Pons (tissue), 1 donor: ENCODE measurements at regions not wholly inside any gene's neighbourhood (a gene's known extent, or its start where the extent isn't known, plus 50 kb on each side); places are given as distances from the start of the nearest gene placed in this dataset.

Experiments used
- DNase-seq: peaks from one replicate; pipeline ENCODE4 v3.0.0-alpha.2; 2016; ENCODE audit warnings: low spot score

DNA sequence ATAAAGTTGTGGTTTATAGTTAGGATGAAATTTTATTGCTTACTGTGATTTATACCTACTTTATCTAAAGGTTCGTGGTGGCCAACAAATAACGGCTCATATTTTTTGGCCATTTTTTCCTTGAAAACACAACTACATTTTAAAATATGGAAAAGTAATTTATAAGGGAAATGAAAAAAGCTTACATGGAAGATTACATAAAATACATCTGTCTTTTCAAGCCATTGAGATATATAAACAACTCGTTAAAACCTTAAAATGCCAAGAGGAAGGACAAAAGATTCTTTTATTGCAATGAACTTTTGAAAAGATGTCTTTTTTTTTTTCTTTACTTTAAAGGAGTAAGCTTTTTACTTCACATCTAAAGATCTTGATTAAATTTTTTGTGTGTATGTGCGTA lies 55.4 kb upstream of the EYA4 start:
- no peak for DNase-seq

DNA sequence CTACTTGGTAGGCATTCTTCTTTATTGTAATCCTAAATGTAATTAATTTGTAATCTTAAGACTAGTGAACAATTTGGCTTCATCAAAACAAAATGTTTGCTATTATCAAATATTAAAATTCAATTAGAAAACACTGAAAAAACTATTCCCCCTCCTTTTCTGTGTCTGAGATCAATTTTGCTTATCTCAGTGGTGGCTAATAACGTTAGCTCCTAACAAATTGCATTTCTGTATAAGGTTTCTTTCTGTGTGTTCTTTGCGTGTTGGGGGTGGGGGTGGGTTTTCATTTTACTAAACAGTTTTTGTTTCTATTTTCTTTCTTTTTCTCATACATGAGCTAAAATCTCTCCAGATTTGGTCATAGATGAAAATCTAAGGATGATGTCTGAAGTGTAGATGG lies 54.0 kb upstream of the EYA4 start:
- DNase-seq = no peak

DNA sequence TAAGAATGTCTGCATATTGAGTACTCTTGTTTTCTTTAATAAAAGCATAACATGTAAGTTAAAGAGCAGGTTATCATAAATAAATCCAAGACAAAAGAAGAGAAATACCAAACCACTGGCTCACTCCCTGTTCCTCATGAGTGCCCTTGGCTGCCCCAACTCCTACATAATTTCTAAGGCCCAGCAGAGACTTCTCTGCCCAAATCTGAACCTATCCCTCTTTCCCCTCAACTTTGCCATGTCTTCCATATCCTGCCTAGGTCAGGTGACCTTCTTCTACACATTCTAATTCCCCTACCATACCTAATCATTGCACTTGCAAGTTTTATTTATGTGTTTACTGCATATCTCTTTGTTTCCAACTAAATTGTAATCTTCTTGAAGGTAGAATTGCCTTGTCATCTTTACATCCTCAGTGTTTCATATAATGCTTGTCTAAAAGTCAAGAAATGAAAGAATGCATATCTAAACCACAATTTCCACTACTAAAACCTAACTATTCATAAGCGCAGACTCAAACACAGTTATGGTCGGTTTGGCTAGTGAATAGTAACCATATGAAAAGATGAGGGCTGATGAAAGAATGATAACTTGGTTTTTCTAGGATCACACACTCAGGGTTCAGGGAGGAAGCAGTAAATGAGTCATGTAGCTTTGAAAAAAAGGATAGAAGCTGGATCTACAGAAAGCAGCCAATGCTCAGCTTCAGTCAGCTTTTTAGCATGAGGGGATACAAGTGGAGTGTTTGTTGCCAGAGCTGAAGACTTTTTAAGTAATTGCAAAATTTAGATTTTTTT lies 53.3 kb upstream of the EYA4 start:
- no peak for DNase-seq

DNA sequence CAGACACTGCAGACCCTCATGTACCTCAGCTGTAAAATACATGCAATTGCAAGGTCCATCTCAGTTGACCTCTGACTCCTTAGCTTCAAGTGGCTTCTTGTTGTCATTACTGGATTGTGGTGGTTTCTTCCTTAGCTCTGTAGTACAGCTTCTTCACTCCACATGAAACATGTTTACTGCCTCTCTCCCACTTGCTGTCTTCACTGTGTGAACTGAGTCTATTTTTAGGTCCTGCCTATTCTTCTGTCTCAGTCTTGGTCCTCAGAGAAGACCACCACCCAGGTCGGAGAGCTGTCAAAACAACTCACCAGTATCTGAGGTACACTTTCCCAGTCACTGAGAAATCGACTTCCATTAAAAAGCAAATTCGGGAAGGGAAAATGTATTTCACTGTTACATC lies 50.2 kb upstream of the EYA4 start:
- no peak for DNase-seq

DNA sequence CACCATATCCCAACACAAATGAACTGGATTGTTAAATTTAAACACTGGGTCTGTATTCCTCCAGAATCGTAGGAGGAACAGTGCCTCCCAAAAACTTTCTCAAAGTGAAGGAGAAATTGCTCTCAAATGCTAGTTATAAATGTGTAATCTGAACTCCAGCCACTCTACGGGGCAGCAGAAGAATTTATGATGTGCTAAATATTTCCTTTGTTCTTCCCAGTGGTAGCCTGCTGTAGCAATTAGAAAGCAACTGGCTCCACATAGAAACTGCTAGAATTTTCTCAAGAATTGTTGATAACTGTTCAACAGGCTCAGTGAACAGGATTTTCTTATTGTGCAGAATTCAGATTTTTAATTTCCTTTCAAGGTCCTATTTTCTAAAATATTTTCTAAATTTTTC lies 49.8 kb upstream of the EYA4 start:
- DNase-seq = no peak
